DOHH2 (cell line): ENCODE measurements at regions not wholly inside any gene's neighbourhood (a gene's known extent, or its start where the extent isn't known, plus 50 kb on each side); places are given as distances from the start of the nearest gene placed in this dataset.

Experiments used
- EZH2phosphoT487 ChIP-seq: fragments of 200-600 bp; sonication (generic); IDR thresholded peaks from 2 replicates; pipeline ENCODE4 v1.6.1; 2017; ENCODE audit warnings: borderline replicate concordance, mild to moderate bottlenecking, antibody characterized with exemption, low read length, moderate library complexity, mixed read lengths
- TF ChIP-seq, protein P1 (sequence below): fragments of 200-600 bp; sonication (generic); IDR thresholded peaks from one replicate; pipeline ENCODE4 v1.5.1; 2014; ENCODE audit warnings: antibody characterized with exemption, mild to moderate bottlenecking, low read depth, low read length; ENCODE audit not compliant: poor library complexity, severe bottlenecking

DNA sequence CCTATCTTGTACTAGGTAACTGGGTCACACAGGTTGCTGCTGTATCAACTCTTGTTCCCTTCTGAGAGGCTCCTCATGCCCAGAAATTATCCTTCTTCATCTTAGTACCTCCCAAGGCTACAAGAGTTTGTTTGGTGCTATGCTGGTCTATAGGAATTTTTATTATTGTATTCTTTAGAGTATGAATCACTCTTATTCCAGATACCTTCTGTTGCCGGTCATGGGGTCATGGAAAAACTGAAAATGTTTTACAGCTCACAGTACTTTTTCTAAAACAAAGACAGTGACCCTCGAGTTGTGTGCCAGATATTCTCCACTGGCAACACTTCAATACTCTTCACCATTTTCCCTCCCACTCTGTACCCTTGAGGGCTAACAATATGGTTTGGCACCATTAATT is 1598.0 kb upstream of the TMEM132C start:
- TF ChIP-seq, protein P1, sequence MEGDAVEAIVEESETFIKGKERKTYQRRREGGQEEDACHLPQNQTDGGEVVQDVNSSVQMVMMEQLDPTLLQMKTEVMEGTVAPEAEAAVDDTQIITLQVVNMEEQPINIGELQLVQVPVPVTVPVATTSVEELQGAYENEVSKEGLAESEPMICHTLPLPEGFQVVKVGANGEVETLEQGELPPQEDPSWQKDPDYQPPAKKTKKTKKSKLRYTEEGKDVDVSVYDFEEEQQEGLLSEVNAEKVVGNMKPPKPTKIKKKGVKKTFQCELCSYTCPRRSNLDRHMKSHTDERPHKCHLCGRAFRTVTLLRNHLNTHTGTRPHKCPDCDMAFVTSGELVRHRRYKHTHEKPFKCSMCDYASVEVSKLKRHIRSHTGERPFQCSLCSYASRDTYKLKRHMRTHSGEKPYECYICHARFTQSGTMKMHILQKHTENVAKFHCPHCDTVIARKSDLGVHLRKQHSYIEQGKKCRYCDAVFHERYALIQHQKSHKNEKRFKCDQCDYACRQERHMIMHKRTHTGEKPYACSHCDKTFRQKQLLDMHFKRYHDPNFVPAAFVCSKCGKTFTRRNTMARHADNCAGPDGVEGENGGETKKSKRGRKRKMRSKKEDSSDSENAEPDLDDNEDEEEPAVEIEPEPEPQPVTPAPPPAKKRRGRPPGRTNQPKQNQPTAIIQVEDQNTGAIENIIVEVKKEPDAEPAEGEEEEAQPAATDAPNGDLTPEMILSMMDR: no peak
- no peak for TF ChIP-seq EZH2phosphoT487
